Endothelial cell of umbilical vein (primary cell): ENCODE measurements at regions not wholly inside any gene's neighbourhood (a gene's known extent, or its start where the extent isn't known, plus 50 kb on each side); places are given as distances from the start of the nearest gene placed in this dataset.
A peak's percentile ranks its signal among the peaks of the same experiment; 100 is the strongest.

ENCODE experiments used
- CTCF ChIP-seq, 2 donors: IDR thresholded peaks; 1 replicate in 1 of 2; 2 replicates in 1 of 2; pipeline ENCODE4 v1.5.1; 2011; ENCODE audit warnings: low read length in 2 of 2, mild to moderate bottlenecking in 2 of 2, moderate library complexity in 2 of 2, control low read depth in 1 of 2, inconsistent platforms in 1 of 2, low read depth in 1 of 2; ENCODE audit not compliant: insufficient read depth in 1 of 2; ENCODE audit errors: extremely low read depth in 1 of 2
- POLR2A ChIP-seq: IDR thresholded peaks from 2 replicates; pipeline ENCODE4 v1.6.1; 2012; ENCODE audit warnings: low read depth, mild to moderate bottlenecking, control low read depth, low read length

GRCh38 chr12:13661005-13661887 lies 320.2 kb downstream of the GRIN2B start:
- TF ChIP-seq CTCF (IDR thresholded peaks at IDR 0.05; ENCODE audit: extremely low read depth in 1 of 2, insufficient read depth in 1 of 2, low read depth in 1 of 2, low read length in 2 of 2) (peak; percentile 63 to 80), POLR2A (no peak)
